ENCODE measurements at regions not wholly inside any gene's neighbourhood (a gene's known extent, or its start where the extent isn't known, plus 50 kb on each side); places are given as distances from the start of the nearest gene placed in this dataset.

- Histone ChIP-seq H3K79me2 (ENCODE audit: insufficient read depth, low read length) (no peaks in the 10 kb centered on the region), H4K20me1 (ENCODE audit: low read depth, low read length) (no peaks in the 10 kb centered on the region), H2AFZ (ENCODE audit: low read depth, low read length, severe bottlenecking) (no peak overlapping the region), H3K9me3 (ENCODE audit: insufficient read depth, low read length) (no peaks in the 10 kb centered on the region), H3K27ac (ENCODE audit: low read depth, low read length) (no peak overlapping the region), H3K4me2 (ENCODE audit: low read depth, low read length, poor library complexity, severe bottlenecking) (no peak overlapping the region), H3F3A (ENCODE audit: insufficient read depth) (no peaks in the 10 kb centered on the region), H3K27me3 (ENCODE audit: low read length) (no peaks in the 10 kb centered on the region), H3K4me3 (ENCODE audit: insufficient read depth, low read length, poor library complexity, severe bottlenecking) (no peak overlapping the region), H3K9ac (ENCODE audit: low read length) (no peak overlapping the region), H3K9me2 (replicated peaks; ENCODE audit: insufficient read depth, low read length) (no peaks in the 10 kb centered on the region), H3K36me3 (ENCODE audit: low read length) (no peaks in the 10 kb centered on the region)
- TF ChIP-seq EZH2phosphoT487 (conservative IDR thresholded peaks at IDR 0.05; ENCODE audit: low read length) (no peak), CTCF (IDR thresholded peaks at IDR 0.05; ENCODE audit: insufficient read depth, low read length, poor library complexity, severe bottlenecking) (no peak)
Measured at GRCh38 chr7:145331076-145331475, 495.2 kb upstream of the TPK1 start.

- TF ChIP-seq EZH2phosphoT487 (conservative IDR thresholded peaks at IDR 0.05; ENCODE audit: low read length) (no peak), CTCF (IDR thresholded peaks at IDR 0.05; ENCODE audit: insufficient read depth, low read length, poor library complexity, severe bottlenecking) (no peak)
- Histone ChIP-seq H3K9me2 (replicated peaks; ENCODE audit: insufficient read depth, low read length) (no peaks in the 10 kb centered on the region), H4K20me1 (ENCODE audit: low read depth, low read length) (no peaks in the 10 kb centered on the region), H3K27me3 (ENCODE audit: low read length) (no peaks in the 10 kb centered on the region), H3K4me3 (ENCODE audit: insufficient read depth, low read length, poor library complexity, severe bottlenecking) (no peak overlapping the region), H3K9ac (ENCODE audit: low read length) (no peak overlapping the region), H3F3A (ENCODE audit: insufficient read depth) (no peaks in the 10 kb centered on the region), H3K27ac (ENCODE audit: low read depth, low read length) (no peak overlapping the region), H2AFZ (ENCODE audit: low read depth, low read length, severe bottlenecking) (no peak overlapping the region), H3K4me2 (ENCODE audit: low read depth, low read length, poor library complexity, severe bottlenecking) (no peak overlapping the region), H3K36me3 (ENCODE audit: low read length) (no peaks in the 10 kb centered on the region), H3K79me2 (ENCODE audit: insufficient read depth, low read length) (no peaks in the 10 kb centered on the region), H3K9me3 (ENCODE audit: insufficient read depth, low read length) (no peaks in the 10 kb centered on the region)
Measured at GRCh38 chr7:145327646-145328045, 491.8 kb upstream of the TPK1 start.

- Histone ChIP-seq H3F3A (ENCODE audit: insufficient read depth) (no peaks in the 10 kb centered on the region), H3K27ac (ENCODE audit: low read depth, low read length) (no peak overlapping the region), H3K9me2 (replicated peaks; ENCODE audit: insufficient read depth, low read length) (no peaks in the 10 kb centered on the region), H4K20me1 (ENCODE audit: low read depth, low read length) (no peaks in the 10 kb centered on the region), H3K27me3 (ENCODE audit: low read length) (no peaks in the 10 kb centered on the region), H2AFZ (ENCODE audit: low read depth, low read length, severe bottlenecking) (no peak overlapping the region), H3K9ac (ENCODE audit: low read length) (no peak overlapping the region), H3K9me3 (ENCODE audit: insufficient read depth, low read length) (no peaks in the 10 kb centered on the region), H3K4me2 (ENCODE audit: low read depth, low read length, poor library complexity, severe bottlenecking) (no peak overlapping the region), H3K79me2 (ENCODE audit: insufficient read depth, low read length) (no peaks in the 10 kb centered on the region), H3K36me3 (ENCODE audit: low read length) (no peaks in the 10 kb centered on the region), H3K4me3 (ENCODE audit: insufficient read depth, low read length, poor library complexity, severe bottlenecking) (no peak overlapping the region)
- TF ChIP-seq EZH2phosphoT487 (conservative IDR thresholded peaks at IDR 0.05; ENCODE audit: low read length) (no peak), CTCF (IDR thresholded peaks at IDR 0.05; ENCODE audit: insufficient read depth, low read length, poor library complexity, severe bottlenecking) (no peak)
Measured at GRCh38 chr7:145324081-145324480, 488.2 kb upstream of the TPK1 start.

- no peaks in the 10 kb centered on the region for H3K79me2 ChIP-seq (ENCODE audit: insufficient read depth, low read length)
- H3K9ac ChIP-seq (ENCODE audit: low read length): no peak overlapping the region
- no peaks in the 10 kb centered on the region for H3K9me3 ChIP-seq (ENCODE audit: insufficient read depth, low read length)
- no peaks in the 10 kb centered on the region for H3K36me3 ChIP-seq (ENCODE audit: low read length)
- TF ChIP-seq EZH2phosphoT487 (conservative IDR thresholded peaks at IDR 0.05; ENCODE audit: low read length) (no peak), CTCF (IDR thresholded peaks at IDR 0.05; ENCODE audit: insufficient read depth, low read length, poor library complexity, severe bottlenecking) (no peak)
- no peak overlapping the region for H3K4me2 ChIP-seq (ENCODE audit: low read depth, low read length, poor library complexity, severe bottlenecking)
- H3K4me3 ChIP-seq (ENCODE audit: insufficient read depth, low read length, poor library complexity, severe bottlenecking): no peak overlapping the region
- H4K20me1 ChIP-seq (ENCODE audit: low read depth, low read length): no peaks in the 10 kb centered on the region
- no peak overlapping the region for H3K27ac ChIP-seq (ENCODE audit: low read depth, low read length)
- H3K27me3 ChIP-seq (ENCODE audit: low read length): no peaks in the 10 kb centered on the region
- H2AFZ ChIP-seq (ENCODE audit: low read depth, low read length, severe bottlenecking): no peak overlapping the region
- H3F3A ChIP-seq (ENCODE audit: insufficient read depth): no peaks in the 10 kb centered on the region
- H3K9me2 ChIP-seq (replicated peaks; ENCODE audit: insufficient read depth, low read length): no peaks in the 10 kb centered on the region
Measured at GRCh38 chr7:145313551-145313950, 477.7 kb upstream of the TPK1 start.

All from SU-DHL-6 (cell line).